Fibroblast of skin of right biceps (primary cell): ENCODE measurements at regions not wholly inside any gene's neighbourhood (a gene's known extent, or its start where the extent isn't known, plus 50 kb on each side); places are given as distances from the start of the nearest gene placed in this dataset.

ENCODE experiments used
- DNase-seq: peaks from one replicate; pipeline ENCODE4 v3.0.0-alpha.2; 2013

DNA sequence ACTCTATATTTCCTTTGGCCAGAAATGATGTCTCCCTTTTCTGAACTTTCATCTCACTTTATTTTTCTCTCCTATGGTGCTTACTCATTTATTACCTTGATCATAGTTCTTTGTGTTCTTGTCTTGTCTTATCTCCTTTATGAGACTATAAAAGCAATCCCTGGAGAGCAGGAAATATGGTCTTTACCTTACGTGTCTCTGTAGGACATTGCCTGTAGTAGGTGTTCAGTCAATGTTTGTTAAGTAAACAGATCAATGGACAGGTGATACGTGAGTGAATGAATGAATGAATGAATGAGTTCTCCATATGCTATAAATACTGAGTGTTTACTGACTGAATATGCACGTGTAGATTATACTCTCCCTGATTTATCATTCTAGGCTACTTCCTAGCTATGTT lies 193.7 kb upstream of the HMGA2 start:
- no peak for DNase-seq

DNA sequence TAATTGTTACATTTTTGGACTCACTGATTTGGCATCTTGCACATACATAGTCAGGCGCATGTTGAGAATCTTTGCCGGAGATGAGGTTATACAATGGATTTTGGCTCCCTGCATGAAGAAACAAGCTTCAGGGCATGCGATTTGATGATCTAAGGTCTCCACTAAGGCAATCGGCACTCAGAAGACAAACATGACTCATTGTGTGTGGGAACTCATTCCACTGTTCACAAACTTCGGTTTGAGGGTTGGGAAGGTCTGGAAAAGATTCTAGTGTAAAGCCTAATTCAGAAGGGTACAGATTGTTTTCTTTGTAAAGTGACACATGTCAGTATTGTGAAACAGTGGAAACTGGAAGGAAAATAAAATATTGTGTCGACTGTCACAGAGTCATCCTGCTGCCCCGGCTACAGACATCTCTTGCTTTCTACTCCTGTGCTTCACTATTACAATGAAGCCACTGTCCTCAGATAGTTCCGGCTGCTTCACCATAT lies 192.6 kb upstream of the HMGA2 start:
- DNase-seq: peak; percentile 100

- DNase-seq: peak; percentile 51
Measured at GRCh38 chr12:65632131-65632855, 192.0 kb upstream of the HMGA2 start.

GRCh38 chr12:65634061-65634460 lies 190.2 kb upstream of the HMGA2 start:
- no peak for DNase-seq

DNA sequence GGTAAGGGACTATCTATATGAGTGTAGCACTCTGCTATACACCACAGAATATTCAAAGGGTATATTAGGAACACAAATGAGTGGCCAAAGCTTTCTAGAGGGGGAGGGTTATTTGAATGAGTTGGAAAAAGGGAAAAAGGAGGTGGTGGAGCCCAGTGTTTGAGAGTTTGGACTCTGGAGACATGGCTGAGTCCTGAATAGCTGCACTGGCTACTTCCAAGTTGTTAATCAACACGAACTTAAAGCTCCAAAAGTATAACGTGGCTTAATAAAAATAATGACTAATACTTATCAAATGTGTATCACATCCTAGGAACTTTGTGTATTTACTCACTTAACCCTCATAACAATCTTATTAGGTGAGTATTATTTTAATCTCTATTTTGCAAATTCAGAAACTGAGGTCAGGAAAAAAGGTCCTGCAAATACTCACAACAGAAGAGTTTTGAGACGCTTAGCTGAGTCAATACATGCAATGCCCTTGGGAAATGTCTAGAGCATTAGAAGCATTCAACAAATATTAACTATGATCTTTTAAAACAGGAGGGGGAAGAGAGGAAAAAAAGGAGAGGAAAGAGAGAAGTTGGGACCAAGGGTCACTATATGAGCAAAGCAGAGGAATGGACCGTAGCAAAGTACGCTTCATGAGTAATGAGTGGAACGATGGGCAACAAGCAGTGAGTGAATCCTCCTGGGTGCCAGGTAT lies 189.5 kb upstream of the HMGA2 start:
- peak; percentile 80 for DNase-seq

DNA sequence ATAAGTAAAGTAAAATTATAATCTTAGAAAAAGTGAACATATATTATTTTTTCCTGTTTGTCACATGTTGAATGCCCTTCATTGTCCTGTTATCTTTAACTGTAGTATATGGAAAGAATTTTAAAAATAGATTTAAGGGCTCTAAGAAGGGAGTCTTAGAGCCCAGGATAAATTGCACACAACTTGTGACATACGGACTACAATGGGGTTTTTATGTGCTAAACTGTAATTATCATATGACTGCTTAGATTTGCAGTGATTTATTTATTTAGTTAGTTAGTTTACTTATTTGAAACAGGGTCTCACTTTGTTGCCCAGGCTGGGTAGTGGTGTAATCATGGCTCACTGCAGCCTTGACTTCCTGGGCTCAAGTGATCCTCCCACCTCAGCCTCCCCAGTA lies 187.8 kb upstream of the HMGA2 start:
- no peak for DNase-seq

DNA sequence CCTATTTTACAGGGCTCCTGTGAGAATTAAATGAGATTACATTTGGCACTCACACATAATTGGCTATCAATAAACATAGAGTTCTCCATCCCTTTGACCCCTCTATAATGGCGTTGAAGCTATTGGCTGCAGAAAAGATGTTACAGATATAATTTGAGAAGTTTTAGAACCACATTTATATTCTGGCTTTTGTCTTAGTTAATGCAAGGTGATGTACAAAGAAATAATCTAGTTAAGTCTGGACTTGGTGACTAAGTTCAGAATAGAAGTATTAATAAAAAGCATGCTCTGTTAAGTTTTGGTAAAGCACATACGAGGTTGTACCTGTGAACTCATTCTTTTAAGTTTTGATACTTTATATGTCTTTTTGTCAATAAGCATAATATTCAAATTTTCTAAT lies 187.1 kb upstream of the HMGA2 start:
- no peak for DNase-seq

- peak; percentile 65 for DNase-seq
Measured at GRCh38 chr12:65637774-65638173, 186.5 kb upstream of the HMGA2 start.

DNA sequence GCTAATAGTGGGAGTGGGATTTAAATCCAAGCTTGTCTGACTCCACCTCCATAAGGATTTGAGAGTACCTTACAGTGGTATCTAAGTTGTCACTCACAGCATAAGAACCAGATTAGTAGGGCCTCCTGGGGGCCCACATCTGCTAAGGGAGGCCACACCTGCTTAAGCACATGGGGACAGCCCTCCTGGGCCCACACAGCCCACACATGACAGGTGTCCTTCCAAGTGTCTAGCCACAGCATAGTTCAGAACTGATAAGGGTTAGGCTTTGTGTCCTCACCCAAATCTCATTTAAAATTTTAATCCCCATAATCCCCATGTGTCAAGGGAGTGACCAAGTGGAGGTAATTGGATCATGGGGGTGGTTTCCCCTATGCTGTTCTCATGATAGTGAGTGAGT lies 186.0 kb upstream of the HMGA2 start:
- no peak for DNase-seq

DNA sequence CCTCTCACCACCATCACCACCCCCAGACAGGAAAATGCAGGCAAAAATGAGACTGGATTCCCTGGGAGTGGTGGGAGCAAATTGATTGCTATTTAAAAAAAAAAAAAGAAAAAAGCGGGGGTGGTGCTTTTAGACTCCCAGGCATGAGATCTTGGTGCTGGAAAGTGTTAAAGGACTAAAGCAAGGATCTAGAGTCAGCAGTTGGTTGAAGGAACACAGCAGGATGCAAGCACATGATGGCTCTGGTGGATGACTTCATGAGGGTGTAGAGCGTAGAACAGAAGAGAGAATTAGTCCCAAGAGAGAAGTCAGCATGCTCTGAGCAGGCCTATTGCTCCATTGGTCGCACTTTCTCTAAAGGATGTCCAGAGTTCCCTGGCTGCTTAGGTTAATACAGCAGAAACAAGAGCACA lies 183.8 kb upstream of the HMGA2 start:
- DNase-seq: peak; percentile 81

DNA sequence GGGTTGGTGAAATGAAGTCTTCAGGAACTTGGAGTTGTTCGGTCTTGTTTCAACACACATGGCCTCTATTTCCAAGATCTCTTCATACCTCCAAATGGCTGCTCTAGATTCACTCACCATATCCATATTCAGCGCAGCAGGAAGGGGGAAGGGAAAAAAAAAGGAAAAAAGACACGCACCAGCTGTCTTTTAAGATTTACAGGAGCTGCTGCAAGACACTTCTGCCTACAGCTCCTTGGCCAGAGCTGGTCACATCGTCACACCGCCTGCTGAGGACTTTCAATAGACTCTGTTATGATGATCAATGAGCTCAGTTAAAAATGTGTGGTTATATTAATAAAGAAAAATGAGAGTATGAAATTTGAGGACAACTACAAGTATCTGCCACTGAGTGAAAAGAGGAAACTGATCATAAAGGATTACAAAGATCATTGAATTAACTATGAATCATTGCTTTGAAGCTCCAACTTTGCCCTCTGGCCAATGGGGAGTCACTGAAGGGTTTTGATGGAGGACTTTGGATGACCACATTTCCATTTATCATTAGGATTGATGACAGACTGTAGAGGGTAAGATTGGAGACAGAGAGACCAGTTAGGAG lies 182.1 kb upstream of the HMGA2 start:
- DNase-seq: peak; percentile 67

GRCh38 chr12:65643171-65643570 lies 181.1 kb upstream of the HMGA2 start:
- no peak for DNase-seq

- DNase-seq: no peak
Measured at GRCh38 chr12:65643595-65644386, 180.5 kb upstream of the HMGA2 start.

DNA sequence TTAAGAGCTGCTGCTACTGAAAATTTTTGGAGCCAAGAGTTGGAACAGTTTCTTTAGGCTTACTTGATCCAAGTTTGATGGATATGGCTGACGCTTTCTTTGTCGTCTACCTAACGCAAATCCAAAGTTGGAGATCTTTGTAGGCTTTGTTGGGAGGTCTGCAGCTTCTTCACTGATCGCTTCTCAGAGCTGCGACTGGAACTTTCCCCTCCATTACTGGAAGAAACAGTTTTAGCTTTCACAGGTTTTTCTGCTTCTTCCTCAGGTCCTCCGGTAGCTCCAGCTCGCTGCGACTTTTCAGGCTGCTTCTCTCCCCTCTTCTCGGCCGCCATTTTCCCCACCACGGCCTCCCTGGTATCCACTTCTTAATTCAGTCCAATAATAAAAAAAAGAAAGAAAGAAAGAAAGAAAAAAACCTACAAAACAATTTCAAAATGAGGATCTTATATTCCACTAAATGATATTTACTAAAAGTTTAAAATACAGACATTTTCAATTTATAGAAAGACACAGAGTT lies 178.1 kb upstream of the HMGA2 start:
- DNase-seq: no peak

DNA sequence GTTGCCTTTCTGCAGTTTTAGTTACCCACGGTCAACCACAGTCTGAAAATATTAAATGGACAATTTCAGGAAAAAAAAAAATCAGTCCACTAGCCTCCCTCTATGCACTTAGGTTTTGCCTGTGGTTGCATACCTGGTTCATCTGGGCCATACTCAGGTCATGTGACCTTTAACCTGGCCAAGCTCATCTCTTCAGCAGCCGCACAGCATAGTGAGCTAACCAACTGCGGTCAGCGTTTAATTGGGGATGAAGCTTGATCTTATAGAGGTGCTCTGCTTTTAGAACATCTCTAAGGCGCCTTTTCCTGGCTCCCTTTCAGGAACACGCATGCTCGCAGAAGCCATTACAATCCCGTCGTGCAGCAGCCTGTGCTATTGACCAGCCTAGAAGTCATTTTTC lies 177.2 kb upstream of the HMGA2 start:
- no peak for DNase-seq

GRCh38 chr12:65648461-65648860 lies 175.8 kb upstream of the HMGA2 start:
- DNase-seq: peak; percentile 72

DNA sequence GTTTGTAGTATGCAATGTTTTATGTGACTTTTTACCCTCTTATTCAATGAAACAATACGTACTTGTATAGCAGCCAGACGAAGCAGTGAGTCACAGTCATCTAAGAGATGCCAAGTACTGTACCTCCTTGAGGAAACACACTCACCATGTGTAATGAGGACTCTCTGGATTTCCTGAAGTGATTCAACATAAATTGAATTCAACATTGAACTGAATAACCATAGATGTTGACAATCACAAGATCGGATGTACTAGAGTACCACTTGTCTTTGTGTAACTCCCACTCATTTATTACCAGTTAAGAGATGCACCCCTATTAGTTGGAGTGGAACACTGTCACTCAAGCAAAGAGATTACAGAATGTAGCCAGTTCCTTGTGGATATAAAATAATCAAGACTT lies 175.2 kb upstream of the HMGA2 start:
- DNase-seq: peak; percentile 99

DNA sequence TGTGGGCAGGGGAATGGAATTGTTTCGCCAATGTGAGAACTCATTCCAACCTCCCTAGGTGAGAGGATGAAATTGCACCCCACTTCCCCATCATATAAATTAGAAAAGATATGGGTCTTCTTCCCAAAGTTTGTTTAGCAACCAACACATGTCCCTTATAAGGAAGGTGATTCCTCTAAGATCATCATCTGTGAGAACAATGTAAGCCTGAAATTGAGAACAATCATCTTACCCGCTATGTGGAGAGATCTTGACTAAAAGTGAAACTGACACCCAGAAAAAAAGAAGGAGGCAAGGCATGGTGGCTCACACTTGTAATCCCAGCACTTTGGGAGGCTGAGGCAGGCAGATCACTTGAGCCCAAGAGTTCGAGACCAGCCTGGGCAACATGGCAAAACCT lies 173.2 kb upstream of the HMGA2 start:
- DNase-seq: no peak

DNA sequence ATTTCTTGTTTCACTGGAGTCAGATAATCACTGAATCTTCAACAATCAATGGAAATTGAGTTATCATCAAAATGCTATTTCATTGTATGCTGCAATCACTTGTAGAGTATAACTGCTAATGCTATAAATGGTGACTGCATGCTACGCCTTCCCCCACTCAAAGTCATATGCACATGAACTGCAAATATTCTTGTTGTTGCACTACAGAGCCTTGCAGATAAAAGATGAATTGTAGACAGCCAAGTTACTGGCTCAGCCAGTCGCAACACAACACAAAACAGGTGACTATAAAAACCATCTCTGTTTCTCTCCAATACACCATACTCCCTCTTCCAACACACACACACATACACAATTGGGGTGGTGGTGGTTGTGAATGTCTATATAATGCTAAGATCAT lies 171.0 kb upstream of the HMGA2 start:
- no peak for DNase-seq

DNA sequence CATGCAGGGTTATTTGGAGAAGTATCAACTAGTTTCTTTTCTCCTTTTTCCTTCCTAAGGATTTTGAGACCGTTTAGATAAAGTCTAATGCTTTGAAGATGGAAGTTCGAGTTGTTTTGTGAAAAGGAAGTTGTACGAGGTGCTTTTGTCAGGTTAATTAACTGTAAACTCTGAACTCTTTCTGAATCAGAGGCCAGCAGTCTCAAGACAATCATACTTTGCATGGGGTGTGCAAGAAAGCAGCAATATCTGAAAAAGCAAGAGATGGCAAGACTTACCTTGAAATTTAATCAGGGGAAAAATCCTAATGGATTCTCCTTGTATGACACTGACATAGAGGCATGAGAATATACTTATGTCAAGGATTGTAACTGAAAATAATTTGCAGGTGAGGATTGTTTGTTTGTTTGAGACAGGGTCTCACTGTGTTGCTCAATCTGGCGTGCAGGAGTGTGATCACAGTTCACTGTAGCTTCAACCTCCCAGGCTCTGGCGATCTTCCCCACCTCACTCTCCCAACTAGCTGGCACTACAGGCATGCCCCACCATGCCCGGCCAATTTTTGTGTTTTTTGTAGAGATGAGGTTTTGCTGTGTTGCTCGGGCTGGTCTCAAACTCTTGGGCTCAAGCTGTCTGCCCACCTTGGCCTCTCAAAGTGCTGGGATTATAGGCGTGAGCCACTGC lies 170.2 kb upstream of the HMGA2 start:
- DNase-seq: no peak

- DNase-seq: no peak
Measured at GRCh38 chr12:65655074-65655493, 169.2 kb upstream of the HMGA2 start.

- DNase-seq: no peak
Measured at GRCh38 chr12:65656156-65656882, 168.0 kb upstream of the HMGA2 start.
